Fibroblast of mammary gland (primary cell): ENCODE measurements at regions not wholly inside any gene's neighbourhood (a gene's known extent, or its start where the extent isn't known, plus 50 kb on each side); places are given as distances from the start of the nearest gene placed in this dataset.

ENCODE experiments used
- DNase-seq: peaks from one replicate; pipeline ENCODE4 v3.0.0-alpha.2; 2010; ENCODE audit warnings: low read depth
- H3K4me3 ChIP-seq: 2 replicates; pipeline ENCODE4 v1.5.1; 2011; ENCODE audit warnings: low read depth, mild to moderate bottlenecking, low read length, moderate library complexity; ENCODE audit not compliant: control insufficient read depth
- CTCF ChIP-seq: conservative IDR thresholded peaks from 2 replicates; pipeline ENCODE4 v1.5.1; 2011; ENCODE audit warnings: low read depth, low read length, inconsistent platforms; ENCODE audit not compliant: control insufficient read depth, insufficient read depth

- no peak for TF ChIP-seq CTCF
- no peak for DNase-seq
- no peak overlapping the region for H3K4me3 ChIP-seq
Measured at GRCh38 chr2:211144974-211145665, 588.7 kb downstream of the CPS1 start.

- H3K4me3 ChIP-seq = no peak overlapping the region
- TF ChIP-seq CTCF = no peak
- DNase-seq = no peak
Measured at GRCh38 chr2:211149731-211150130, 593.3 kb downstream of the CPS1 start.

GRCh38 chr2:211157211-211157610, 600.8 kb downstream of the CPS1 start:
- no peak for TF ChIP-seq CTCF
- peak; percentile 22 for DNase-seq
- no peak overlapping the region for H3K4me3 ChIP-seq

GRCh38 chr2:211157856-211158463, 601.6 kb downstream of the CPS1 start:
- H3K4me3 ChIP-seq = no peak overlapping the region
- DNase-seq = peak; percentile 67
- peak; percentile 92 for TF ChIP-seq CTCF

GRCh38 chr2:211159972-211160371, 603.6 kb downstream of the CPS1 start:
- H3K4me3 ChIP-seq = no peak overlapping the region
- DNase-seq = no peak
- no peak for TF ChIP-seq CTCF

GRCh38 chr2:211161236-211161635, 604.8 kb downstream of the CPS1 start:
- DNase-seq = no peak
- TF ChIP-seq CTCF = no peak
- H3K4me3 ChIP-seq = no peak overlapping the region

GRCh38 chr2:211162911-211163310, 606.5 kb downstream of the CPS1 start:
- H3K4me3 ChIP-seq = no peak overlapping the region
- no peak for TF ChIP-seq CTCF
- no peak for DNase-seq
